ENCODE measurements at regions not wholly inside any gene's neighbourhood (a gene's known extent, or its start where the extent isn't known, plus 50 kb on each side); places are given as distances from the start of the nearest gene placed in this dataset.
"Not testable (repeated sequence)": the region's sequence is repeated elsewhere in the genome, so short reads cannot be mapped to it uniquely, and the experiment has no call there.

DNA sequence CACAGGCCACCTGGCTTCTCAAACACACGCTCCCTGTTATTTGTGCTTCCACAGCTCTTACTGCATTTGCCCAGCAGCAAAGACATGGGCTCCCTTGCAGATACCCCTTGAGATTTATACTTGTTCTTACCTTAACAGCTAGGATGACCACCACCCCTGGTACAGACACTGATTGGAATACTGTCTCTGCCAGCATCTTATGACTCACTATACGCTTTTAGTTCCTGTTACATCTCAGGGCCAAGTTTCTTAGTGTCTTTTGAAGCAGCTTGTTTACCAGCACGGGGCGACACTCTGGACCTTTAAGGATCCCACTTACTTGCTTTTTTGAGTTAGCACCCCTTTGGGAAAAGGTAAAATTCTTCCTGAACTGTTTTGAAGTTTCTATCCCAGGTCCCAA is 874.8 kb downstream of the KCNT2 start:
- H3K27ac Mint-ChIP-seq, result no peak overlapping the region

GRCh38 chr1:195731385-195731784 is 876.9 kb downstream of the KCNT2 start:
- no peaks in the 10 kb centered on the region for H3K36me3 ChIP-seq (ENCODE audit: control insufficient read depth, insufficient read depth, low read length)
- no peak for DNase-seq
- no peaks in the 10 kb centered on the region for H3K4me1 ChIP-seq (ENCODE audit: control insufficient read depth, insufficient read depth, low read length)
- no peak overlapping the region for H3K4me3 ChIP-seq (ENCODE audit: low read length)
- WGBS, 2 experiments (ENCODE audit: insufficient coverage in 1 of 2, insufficient read length in 1 of 2), result 94% methylated on average over 2 of the region's 2 CpGs; no CpG with 5 or more reads in 1 of the 2 experiments
- no peaks in the 10 kb centered on the region for H3K9me3 ChIP-seq (ENCODE audit: control insufficient read depth, low read length)
- TF ChIP-seq, protein P1, sequence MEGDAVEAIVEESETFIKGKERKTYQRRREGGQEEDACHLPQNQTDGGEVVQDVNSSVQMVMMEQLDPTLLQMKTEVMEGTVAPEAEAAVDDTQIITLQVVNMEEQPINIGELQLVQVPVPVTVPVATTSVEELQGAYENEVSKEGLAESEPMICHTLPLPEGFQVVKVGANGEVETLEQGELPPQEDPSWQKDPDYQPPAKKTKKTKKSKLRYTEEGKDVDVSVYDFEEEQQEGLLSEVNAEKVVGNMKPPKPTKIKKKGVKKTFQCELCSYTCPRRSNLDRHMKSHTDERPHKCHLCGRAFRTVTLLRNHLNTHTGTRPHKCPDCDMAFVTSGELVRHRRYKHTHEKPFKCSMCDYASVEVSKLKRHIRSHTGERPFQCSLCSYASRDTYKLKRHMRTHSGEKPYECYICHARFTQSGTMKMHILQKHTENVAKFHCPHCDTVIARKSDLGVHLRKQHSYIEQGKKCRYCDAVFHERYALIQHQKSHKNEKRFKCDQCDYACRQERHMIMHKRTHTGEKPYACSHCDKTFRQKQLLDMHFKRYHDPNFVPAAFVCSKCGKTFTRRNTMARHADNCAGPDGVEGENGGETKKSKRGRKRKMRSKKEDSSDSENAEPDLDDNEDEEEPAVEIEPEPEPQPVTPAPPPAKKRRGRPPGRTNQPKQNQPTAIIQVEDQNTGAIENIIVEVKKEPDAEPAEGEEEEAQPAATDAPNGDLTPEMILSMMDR (conservative IDR thresholded peaks at IDR 0.05), result no peak
- no peaks in the 10 kb centered on the region for H3K4me1 Mint-ChIP-seq
- no peaks in the 10 kb centered on the region for H3K27me3 ChIP-seq (ENCODE audit: control insufficient read depth, insufficient read depth, low read length, poor library complexity, severe bottlenecking)
- no peak overlapping the region for H3K27ac ChIP-seq (ENCODE audit: low read depth, low read length)
- H3K4me3 Mint-ChIP-seq, result no peak overlapping the region
- no peaks in the 10 kb centered on the region for H3K9me3 Mint-ChIP-seq
- H3K36me3 Mint-ChIP-seq (ENCODE audit: low read depth), result no peaks in the 10 kb centered on the region
- H3K27me3 Mint-ChIP-seq (ENCODE audit: insufficient read depth), result no peaks in the 10 kb centered on the region
- no peak overlapping the region for H3K9ac ChIP-seq (ENCODE audit: extremely low read depth, low read length, poor library complexity, severe bottlenecking)
- H3K27ac Mint-ChIP-seq, result no peak overlapping the region

More for the DNA sequence above, 874.8 kb downstream of the KCNT2 start:
- WGBS, 2 experiments (ENCODE audit: insufficient coverage in 1 of 2, insufficient read length in 1 of 2), result 69 to 71% methylated on average over 4 of the region's 4 CpGs
- Mint-ChIP-seq H3K36me3 (ENCODE audit: low read depth) (no peaks in the 10 kb centered on the region), H3K4me3 (no peak overlapping the region), H3K9me3 (no peaks in the 10 kb centered on the region), H3K4me1 (peaks cover 4% of the 10 kb centered on the region), H3K27me3 (ENCODE audit: insufficient read depth) (no peaks in the 10 kb centered on the region)
- H3K4me3 ChIP-seq (ENCODE audit: low read length), result no peak overlapping the region
- no peaks in the 10 kb centered on the region for H3K9me3 ChIP-seq (ENCODE audit: control insufficient read depth, low read length)
- no peak overlapping the region for H3K27ac ChIP-seq (ENCODE audit: low read depth, low read length)
- H3K4me1 ChIP-seq (ENCODE audit: control insufficient read depth, insufficient read depth, low read length), result no peaks in the 10 kb centered on the region
- DNase-seq, result no peak
- H3K9ac ChIP-seq (ENCODE audit: extremely low read depth, low read length, poor library complexity, severe bottlenecking), result no peak overlapping the region
- no peaks in the 10 kb centered on the region for H3K36me3 ChIP-seq (ENCODE audit: control insufficient read depth, insufficient read depth, low read length)
- TF ChIP-seq, protein P1 (conservative IDR thresholded peaks at IDR 0.05), result no peak
- no peaks in the 10 kb centered on the region for H3K27me3 ChIP-seq (ENCODE audit: control insufficient read depth, insufficient read depth, low read length, poor library complexity, severe bottlenecking)

DNA sequence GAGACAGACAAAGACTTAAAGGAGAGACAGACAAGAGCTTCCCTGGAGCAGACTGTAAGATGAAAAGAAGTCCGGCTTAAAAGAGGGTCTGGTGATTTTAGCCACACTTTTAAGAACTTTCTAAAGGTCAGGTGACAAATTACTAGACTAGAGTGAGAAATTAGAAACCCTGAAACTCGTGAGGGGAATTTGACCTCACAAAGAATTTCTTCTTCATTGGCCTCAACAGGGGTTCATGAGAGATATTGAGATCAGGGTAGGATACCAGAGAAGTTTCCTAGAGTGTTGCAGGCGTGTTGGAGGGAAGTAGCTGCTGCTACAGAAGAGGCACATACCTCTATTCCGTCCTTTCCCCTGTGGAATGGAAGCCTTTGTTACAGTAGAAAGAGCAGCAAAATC is 884.4 kb downstream of the KCNT2 start:
- DNase-seq, result no peak
- H3K27me3 ChIP-seq (ENCODE audit: control insufficient read depth, insufficient read depth, low read length, poor library complexity, severe bottlenecking), result no peaks in the 10 kb centered on the region
- H3K36me3 ChIP-seq (ENCODE audit: control insufficient read depth, insufficient read depth, low read length), result no peaks in the 10 kb centered on the region
- no peaks in the 10 kb centered on the region for H3K9me3 ChIP-seq (ENCODE audit: control insufficient read depth, low read length)
- no peak overlapping the region for H3K4me3 Mint-ChIP-seq
- H3K4me1 ChIP-seq (ENCODE audit: control insufficient read depth, insufficient read depth, low read length), result no peaks in the 10 kb centered on the region
- no peak overlapping the region for H3K9ac ChIP-seq (ENCODE audit: extremely low read depth, low read length, poor library complexity, severe bottlenecking)
- H3K36me3 Mint-ChIP-seq (ENCODE audit: low read depth), result no peaks in the 10 kb centered on the region
- TF ChIP-seq, protein P1 (conservative IDR thresholded peaks at IDR 0.05), result no peak
- WGBS, 2 experiments (ENCODE audit: insufficient coverage in 1 of 2, insufficient read length in 1 of 2), result 86 to 87% methylated on average over 2 to 4 of the region's 4 CpGs
- H3K27ac Mint-ChIP-seq, result no peak overlapping the region
- peaks cover 4% of the 10 kb centered on the region for H3K4me1 Mint-ChIP-seq
- H3K9me3 Mint-ChIP-seq, result peaks cover 6% of the 10 kb centered on the region
- no peaks in the 10 kb centered on the region for H3K27me3 Mint-ChIP-seq (ENCODE audit: insufficient read depth)
- H3K27ac ChIP-seq (ENCODE audit: low read depth, low read length), result no peak overlapping the region
- no peak overlapping the region for H3K4me3 ChIP-seq (ENCODE audit: low read length)

DNA sequence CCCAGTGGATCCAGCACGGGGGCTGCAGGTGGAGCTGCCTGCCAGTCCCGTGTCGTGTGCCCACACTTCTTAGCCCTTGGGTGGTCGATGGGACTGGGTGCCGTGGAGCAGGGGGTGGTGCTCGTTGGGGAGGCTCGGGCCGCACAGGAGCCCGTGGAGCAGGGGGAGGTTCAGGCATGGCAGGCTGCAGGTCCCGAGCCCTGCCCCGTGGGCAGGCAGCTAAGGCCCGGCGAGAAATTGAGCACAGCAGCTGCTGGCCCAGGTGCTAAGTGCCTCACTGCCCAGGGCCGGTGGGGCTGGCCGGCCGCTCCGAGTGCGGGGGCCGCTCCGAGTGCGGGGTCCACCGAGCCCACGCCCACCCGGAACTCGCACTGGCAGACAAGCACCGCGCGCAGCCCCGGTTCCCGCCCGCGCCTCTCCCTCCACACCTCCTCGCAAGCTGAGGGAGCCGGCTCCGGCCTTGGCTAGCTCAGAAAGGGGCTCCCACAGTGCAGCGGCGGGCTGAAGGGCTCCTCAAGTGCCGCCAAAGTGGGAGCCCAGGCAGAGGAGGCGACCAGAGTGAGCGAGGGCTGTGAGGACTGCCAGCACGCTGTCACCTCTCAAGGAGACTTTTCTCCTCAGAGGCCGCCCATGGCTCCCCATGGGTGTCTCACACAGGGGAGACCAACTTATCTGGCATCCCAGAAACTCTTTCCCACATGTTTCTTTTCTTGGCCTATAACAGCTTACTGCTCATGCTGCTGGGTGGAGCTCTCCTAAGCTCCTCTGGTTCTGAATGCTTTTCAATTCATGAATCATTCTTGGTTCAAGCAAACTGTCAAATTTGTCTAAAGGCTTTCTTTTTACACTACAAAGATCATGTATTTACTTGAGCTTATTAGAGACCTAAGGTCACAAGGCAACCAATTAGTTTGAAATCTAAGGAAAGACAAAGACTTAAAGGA is 885.1 kb downstream of the KCNT2 start:
- not testable (repeated sequence) for H3K4me1 Mint-ChIP-seq; H3K36me3 Mint-ChIP-seq (ENCODE audit: low read depth); H3K36me3 ChIP-seq (ENCODE audit: control insufficient read depth, insufficient read depth, low read length); H3K9ac ChIP-seq (ENCODE audit: extremely low read depth, low read length, poor library complexity, severe bottlenecking); H3K27me3 Mint-ChIP-seq (ENCODE audit: insufficient read depth); DNase-seq; H3K27ac ChIP-seq (ENCODE audit: low read depth, low read length); H3K4me3 Mint-ChIP-seq; H3K9me3 ChIP-seq (ENCODE audit: control insufficient read depth, low read length); H3K4me3 ChIP-seq (ENCODE audit: low read length); H3K4me1 ChIP-seq (ENCODE audit: control insufficient read depth, insufficient read depth, low read length); H3K9me3 Mint-ChIP-seq; H3K27me3 ChIP-seq (ENCODE audit: control insufficient read depth, insufficient read depth, low read length, poor library complexity, severe bottlenecking); H3K27ac Mint-ChIP-seq
- 97 to 100% methylated on average over 8 to 31 of the region's 42 CpGs for WGBS, 2 experiments (ENCODE audit: insufficient coverage in 1 of 2, insufficient read length in 1 of 2)

DNA sequence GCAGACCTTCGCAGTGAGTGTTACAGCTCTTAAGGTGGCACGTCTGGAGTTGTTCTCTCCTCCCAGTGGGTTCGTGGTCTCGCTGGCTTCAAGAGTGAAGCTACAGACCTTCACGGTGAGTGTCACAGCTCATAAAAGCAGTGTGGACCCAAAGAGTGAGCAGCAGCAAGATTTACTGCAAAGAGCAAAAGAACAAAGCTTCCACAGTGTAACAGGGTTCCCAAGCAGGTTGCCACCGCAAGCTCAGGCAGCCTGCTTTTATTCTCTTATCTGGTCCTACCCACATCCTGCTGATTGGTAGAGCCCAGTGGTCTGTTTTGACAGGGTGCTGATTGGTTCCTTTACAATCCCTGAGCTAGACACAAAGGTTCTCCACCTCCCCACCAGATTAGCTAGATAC is 886.1 kb downstream of the KCNT2 start:
- not testable (repeated sequence) for H3K36me3 Mint-ChIP-seq (ENCODE audit: low read depth); H3K27ac Mint-ChIP-seq; H3K4me1 ChIP-seq (ENCODE audit: control insufficient read depth, insufficient read depth, low read length); H3K27me3 Mint-ChIP-seq (ENCODE audit: insufficient read depth); H3K9me3 ChIP-seq (ENCODE audit: control insufficient read depth, low read length); H3K9ac ChIP-seq (ENCODE audit: extremely low read depth, low read length, poor library complexity, severe bottlenecking); H3K36me3 ChIP-seq (ENCODE audit: control insufficient read depth, insufficient read depth, low read length); H3K9me3 Mint-ChIP-seq; H3K27me3 ChIP-seq (ENCODE audit: control insufficient read depth, insufficient read depth, low read length, poor library complexity, severe bottlenecking); H3K27ac ChIP-seq (ENCODE audit: low read depth, low read length); DNase-seq; H3K4me3 ChIP-seq (ENCODE audit: low read length); H3K4me3 Mint-ChIP-seq; H3K4me1 Mint-ChIP-seq
- WGBS, 2 experiments (ENCODE audit: insufficient coverage in 1 of 2, insufficient read length in 1 of 2), result 58 to 77% methylated on average over 4 to 6 of the region's 6 CpGs
